CD4-positive, alpha-beta T cell treated with Interleukin-4 for 4 hours (primary cell): ENCODE measurements at regions not wholly inside any gene's neighbourhood (a gene's known extent, or its start where the extent isn't known, plus 50 kb on each side); places are given as distances from the start of the nearest gene placed in this dataset.
"Not testable (repeated sequence)": the region's sequence is repeated elsewhere in the genome, so short reads cannot be mapped to it uniquely, and the experiment has no call there.

ENCODE experiments used
- DNase-seq: peaks from one replicate; pipeline ENCODE4 v3.0.0-alpha.2; 2020

DNA sequence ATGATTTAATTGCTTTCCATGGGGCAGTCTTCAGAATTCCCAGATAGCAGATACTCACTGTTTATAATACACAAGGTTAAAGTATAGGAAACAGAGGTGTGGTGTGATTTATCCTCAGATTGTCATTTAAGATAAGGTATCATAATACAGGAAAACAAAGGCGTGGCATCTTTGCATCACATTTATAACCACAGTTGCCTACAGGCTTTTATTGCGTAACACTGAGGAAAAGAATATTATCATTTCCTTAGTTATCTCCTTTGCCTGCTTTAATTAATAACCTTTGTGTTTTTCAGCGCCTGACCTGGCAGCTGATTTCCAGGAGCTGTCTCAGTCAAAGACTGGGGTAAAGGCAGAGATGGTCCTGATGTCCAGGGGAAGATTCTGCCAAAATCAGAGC, 68.8 kb downstream of the SSX7 start:
- no peak for DNase-seq

DNA sequence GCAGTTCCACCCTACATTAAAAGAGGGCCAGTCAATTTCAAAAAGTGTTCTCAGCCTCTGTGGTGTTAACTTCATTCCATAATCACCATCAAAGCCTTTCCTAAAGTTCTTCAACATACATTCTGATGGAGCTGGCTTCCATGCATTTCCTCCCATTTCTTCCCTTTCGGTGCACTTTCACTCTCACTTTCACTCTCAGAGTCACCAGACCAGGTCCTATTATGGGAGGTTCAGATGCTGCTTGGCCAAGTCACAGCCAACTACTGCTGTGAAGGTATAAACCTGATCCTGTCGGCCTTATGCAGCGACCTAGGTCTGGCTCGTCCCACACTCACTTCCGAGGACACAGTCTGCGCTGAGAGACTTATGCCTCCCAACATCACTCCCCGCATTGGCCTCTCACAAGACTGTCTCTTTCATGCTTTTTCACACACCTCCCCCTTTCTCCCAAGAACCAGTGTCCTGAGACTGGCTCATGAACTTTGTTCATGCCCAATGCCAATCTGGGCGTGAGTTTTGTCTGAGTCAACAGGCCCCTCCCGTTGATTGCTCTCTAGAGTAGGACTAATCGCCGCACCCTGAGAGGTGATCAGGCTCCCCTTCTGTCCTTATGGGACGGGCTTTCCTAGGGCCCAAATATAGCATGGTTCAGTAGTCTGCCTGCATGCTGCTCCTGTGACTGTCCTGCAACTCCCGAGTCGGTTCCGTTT, 60.8 kb upstream of the XAGE1B start:
- no peak for DNase-seq

DNA sequence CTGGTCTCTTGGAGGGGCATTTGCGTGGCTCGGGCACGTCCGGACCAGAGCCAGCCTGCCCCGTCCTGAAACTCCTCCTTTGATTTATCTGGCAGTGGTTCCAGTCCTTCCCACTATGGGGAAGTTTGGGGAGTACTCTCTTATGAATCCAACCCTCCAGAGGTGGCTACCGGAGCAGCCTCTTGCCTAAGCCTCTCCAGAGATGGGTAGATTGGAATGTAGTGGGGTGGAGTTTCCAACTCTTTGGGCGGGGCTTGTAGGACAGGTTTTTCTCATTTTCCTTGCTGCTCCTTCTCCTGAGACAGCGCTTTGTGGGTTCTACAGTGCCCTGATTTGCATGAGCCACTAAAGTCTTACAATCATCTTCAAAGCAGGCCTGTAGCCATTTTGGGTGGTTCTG, 60.1 kb upstream of the XAGE1B start:
- DNase-seq, result no peak

DNA sequence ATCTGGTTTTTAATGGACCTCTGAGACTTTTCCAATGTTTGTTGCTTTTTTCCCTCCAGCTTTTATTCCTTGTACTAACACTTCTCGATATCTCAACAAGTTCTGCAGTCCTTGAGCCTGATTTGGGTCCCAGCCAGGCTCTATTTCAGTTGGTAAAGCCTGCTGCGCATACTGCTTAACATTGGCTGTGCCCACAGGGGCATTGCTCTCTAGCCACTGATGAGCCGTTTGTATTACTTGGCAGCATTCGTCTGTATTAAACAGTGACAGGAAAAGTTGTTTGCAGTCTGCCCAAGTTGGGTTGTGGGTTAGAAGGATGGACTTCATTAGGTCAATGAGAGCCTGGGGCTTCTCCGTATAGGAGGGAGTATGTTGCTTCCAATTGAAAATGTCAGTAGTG, 59.6 kb upstream of the XAGE1B start:
- no peak for DNase-seq

DNA sequence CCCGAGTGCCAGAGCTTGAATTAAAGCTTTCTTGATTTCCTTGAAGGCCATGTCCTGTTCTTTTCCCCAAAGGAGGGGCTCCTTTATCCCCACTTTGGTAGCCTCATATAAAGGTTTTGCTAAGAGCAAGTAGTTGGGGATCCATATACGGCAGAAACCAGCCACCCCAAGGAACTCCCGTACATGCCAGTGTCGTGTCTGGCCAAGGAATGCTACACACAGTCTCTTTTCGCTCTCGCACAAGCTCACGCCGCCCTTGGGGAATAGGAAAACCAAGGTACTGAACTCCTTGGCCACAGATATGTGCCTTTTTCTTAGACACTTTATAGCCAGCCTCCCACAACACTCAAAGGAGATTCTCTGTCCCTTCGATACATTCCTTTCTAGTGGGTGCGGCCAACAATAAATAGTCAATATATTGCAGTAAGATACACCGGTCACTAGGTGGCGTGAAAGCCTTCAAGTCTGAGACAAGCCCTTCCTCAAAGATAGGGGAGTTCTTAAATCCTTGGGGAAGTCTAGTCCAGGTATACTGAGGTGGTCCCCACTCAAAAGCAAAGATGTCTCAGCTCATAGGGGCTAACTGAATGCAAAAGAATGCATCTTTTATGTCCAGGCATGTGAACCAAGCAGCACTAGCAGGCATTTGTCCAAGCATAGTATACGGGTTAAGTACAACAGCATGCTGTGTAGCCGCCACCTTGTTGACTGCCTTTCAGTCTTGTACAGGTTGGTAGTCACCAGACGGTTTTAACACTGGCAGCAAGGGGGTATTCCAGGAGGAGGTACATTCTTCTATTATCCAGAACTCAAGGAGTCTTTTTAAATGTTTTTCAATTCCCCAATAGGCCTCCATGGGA, 57.8 kb upstream of the XAGE1B start:
- DNase-seq, result peak; percentile 32

DNA sequence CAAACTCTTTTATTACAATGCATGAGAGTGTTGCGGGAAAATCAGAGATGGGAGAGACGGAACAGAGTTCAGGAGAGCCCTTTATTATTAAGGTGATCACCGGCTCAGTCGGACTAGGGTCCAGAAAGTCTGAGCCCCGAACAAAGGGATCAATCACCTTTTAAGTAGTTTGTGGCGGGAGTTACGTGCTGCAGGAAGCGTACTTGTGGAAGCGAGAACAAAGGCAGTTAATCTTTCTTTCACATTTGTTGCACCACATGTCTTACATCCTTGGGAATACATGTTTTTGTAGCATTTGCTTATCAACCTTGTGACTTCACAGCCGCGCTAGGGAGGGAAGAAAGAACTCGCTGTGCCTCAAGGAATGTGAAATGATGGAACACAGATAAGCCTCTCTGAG, 51.3 kb upstream of the XAGE1B start:
- not testable (repeated sequence) for DNase-seq
